NCI-H524 (cell line): ENCODE measurements at regions not wholly inside any gene's neighbourhood (a gene's known extent, or its start where the extent isn't known, plus 50 kb on each side); places are given as distances from the start of the nearest gene placed in this dataset.

Experiments used
- DNase-seq, 2 experiments: peaks; one replicate each; lab custom pipeline; 2025; lab: John Stamatoyannopoulos, UW

DNA sequence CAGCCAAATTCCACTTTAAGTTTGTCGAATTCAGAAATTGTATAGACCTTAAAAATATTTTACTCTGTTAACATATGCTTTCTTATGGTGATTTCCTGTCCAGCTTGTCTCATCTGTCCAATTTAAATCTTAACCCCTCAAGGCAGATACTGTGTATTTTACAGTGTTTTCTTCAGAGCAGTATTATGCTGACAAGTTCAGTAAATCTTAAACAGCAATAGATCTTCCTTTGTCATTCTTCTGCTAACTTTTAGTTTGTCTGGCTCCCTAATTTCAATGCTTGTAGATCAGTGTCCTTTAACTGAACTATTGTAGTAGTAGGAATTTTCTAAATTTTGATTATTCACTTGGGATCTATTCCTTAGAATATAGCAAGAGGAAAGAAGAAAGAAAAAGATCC lies 52.8 kb upstream of the MEIS1 start:
- no peak for DNase-seq

DNA sequence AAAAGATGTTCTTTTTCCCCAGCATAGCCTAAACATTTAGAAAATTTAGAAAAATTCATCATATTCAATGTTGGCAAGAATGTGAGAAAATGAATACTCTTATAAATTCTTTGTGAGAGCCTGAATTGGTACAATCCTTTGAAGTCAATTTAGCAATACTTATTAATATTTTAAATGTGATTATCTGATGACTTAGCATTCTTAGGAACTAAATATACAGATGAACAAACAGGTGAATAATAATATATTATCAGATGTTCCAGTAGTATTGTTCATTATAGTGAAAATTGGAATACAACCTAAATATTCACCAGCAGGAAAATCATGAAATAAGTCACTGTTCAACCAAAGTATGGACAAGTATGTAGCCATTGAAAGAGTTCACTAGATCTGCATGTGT lies 55.5 kb upstream of the MEIS1 start:
- no peak for DNase-seq

DNA sequence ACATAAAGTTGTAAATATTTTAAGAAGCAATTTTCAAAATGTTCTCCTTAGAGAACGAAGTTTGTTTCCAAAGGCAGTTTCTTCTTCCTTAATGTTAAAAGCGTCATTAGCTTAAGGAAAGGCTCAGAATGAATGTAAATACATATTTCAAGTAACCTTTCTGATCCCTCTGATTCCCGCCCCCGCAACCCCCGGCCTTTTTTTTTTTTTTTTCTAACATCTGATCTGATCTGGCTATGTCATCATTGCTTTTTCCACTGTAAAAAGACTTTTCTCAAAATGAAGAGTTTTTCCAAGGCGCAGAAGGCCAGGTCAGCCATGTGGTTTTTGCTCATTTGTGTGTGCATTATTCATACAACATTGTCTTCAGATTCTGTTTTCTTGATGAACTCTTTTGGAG lies 57.1 kb upstream of the MEIS1 start:
- no peak for DNase-seq

- no peak for DNase-seq
Observed at GRCh38 chr2:66370824-66371223, 64.1 kb upstream of the MEIS1 start.

GRCh38 chr2:66366619-66367018 lies 68.3 kb upstream of the MEIS1 start:
- DNase-seq: no peak

DNA sequence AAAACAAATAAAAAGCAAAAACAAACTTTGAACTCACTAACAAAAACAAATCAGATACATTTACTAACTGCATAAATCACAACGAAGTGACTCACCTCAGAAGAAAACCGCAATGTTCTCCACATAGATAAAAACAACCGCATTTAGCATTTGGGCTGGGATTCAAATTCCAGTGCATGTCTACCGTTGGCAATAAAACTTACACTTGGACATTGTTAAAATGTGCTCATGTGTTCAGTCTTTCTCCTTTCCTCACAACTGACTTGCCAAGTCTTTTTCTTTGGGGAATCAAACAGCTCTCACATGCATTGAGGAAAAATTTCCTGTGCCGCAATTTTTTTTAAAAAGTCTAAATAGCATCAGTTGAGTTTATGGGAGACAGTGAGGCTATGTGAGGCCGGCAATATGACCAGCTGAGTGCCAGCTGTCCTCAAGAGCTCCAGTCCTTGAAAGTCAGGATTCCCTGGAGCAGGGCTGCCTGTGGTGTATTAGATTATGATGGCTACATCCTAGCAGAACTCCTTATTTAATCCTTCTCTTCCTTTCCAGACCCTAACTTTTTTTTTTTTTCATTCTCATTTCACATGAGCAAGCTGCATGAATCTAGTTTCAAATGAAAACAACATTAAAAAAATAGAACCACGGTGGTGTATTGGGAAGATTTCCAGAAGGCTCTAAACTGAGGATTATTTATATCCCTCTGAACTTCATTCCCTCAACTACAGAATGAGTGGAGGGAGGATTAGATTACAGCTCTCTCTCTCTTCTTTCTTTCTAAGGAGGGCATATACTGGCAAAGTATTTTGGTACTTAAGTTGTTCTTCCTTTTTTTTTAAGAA lies 70.2 kb upstream of the MEIS1 start:
- peak in 1 of 2 experiments; percentile 22 for DNase-seq

DNA sequence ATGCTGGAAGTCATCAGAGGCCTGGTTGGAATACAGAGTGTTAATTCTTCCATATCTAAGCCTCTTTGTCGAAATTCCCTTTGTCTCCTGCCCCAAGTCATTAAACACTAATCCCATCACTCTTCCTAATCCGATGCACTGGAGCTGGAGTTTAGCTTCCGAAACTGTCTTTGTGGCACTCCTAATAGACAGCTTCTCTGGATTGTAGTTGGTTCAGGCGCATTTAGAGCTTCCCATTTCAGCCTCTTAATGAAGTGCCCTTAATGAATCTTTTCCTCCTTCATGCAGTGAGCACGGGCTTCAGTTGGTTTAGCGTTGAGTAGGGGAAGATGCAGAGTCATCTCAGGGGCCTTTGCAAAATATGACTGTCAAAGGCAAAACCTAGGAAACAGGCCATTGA lies 72.2 kb upstream of the MEIS1 start:
- peak; percentile 80 to 82 for DNase-seq

GRCh38 chr2:66346231-66346664 lies 88.7 kb upstream of the MEIS1 start:
- DNase-seq: peak; percentile 69 to 89

DNA sequence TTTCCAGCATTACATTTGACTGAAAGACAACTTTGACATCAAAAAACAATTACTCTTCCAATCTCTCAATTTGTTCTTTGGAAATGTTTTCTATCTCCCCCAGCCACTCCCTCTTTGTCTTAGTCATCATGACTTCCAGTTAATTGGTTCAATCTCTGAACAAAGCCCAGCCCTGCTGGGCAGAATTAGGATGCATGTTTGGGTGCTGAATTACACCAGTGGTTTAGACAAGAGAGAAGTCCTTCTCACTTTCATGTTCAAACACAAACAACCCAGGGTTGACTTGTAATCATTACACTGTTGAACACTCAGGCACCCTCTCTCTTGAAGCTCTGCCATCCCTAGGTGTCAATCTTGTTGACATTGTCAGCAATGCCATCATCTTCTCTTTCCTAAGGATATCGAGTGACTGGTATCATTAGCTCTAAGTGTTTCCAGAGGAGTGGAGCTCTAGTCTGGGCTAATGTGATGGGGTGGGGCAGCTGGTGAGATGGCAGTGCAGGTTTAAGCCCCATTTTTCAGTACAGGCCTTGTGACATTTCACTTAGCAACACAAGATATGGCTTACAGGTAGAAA lies 90.8 kb upstream of the MEIS1 start:
- DNase-seq: no peak

DNA sequence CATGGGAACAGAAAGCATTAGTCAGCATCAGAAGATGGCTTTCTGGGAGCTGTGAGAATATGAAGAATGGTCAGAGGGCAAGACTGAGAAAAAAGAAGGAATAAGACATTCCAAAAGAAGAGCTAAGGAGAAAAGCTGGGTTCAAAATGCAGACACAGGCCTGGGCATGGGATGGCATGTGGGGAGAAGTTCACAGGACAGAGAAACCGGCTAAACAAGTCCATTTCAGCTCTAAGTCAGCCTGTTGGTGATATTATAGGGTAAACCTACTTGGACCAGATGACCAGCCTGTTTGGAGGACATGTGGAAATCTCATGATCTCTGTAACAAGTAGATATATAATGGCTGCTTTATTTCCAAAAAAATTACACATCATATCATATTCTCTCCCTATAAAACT lies 91.7 kb upstream of the MEIS1 start:
- no peak for DNase-seq

DNA sequence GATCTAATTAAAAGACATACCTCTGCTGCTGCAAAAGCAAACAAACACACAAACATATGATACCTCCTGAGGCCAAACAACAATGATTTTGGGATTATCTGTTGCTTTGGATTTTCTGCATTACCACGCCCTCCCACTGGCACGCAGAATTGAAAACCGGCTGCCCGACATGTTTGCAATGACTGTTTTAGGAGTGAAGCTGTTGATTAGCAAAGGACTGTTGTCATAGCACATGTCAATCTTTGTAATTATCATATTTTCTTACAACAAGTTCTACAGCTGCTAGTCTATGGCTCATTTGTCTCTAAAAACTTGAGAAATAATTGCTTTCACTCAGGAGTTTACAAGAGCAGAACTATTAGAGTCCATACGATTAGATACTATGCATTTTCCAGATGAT lies 94.4 kb upstream of the MEIS1 start:
- DNase-seq: no peak

GRCh38 chr2:66334237-66335029 lies 100.5 kb upstream of the MEIS1 start:
- no peak for DNase-seq

- DNase-seq: no peak
Observed at GRCh38 chr2:66331176-66331575, 103.7 kb upstream of the MEIS1 start.

- DNase-seq: no peak
Observed at GRCh38 chr2:66329081-66329605, 105.8 kb upstream of the MEIS1 start.

GRCh38 chr2:66327066-66327740 lies 107.7 kb upstream of the MEIS1 start:
- DNase-seq: no peak

DNA sequence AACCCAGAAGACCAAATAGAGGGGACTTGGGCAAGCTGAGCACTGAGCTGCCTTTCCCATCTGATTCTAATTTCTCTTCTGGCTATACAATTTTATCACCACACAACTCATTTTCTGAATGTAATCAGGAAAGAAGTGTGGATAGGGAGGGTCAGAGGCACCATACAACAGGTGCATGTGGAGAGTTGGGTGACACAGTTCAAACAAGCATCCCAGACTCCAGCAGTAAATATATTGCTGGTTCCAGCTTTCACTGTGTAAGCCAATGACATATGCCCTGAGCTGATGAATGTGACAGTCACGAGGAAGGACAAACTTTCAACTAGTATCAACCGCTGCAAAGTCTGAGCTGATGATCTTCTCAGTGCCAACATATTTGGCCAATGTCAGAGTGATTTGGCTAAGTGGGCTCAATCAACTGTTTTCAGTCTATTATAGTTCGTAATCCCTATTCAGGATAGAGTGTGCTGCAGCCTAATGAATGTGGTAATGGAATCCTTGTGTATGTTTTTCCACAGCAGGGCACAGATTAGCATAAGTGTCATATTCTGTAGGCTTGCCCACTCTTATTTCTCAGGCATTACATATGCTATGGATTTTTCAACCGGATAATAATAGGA lies 109.9 kb upstream of the MEIS1 start:
- DNase-seq: peak; percentile 51 to 77

DNA sequence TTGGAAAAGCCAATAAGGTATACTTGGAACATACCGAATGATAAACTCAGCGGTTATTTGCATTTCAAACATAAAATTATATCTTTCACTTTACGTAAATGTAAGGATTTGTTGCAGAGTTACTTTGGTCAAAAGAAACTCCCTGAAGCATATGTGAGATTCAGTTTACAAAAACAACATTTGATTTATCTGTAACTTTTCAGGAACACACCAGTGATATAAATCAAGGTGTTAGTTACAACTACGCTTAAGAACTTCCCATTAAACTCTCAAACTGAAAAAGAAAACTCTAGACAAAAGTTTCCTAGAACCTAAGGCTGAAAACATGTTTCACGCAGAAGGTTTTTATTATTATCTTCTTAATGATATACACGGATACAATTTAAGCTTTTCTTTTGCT lies 110.6 kb upstream of the MEIS1 start:
- DNase-seq: no peak

GRCh38 chr2:66323406-66323805 lies 111.5 kb upstream of the MEIS1 start:
- DNase-seq: no peak

- DNase-seq: no peak
Observed at GRCh38 chr2:66322506-66323260, 112.2 kb upstream of the MEIS1 start.

GRCh38 chr2:66318009-66318561 lies 116.8 kb upstream of the MEIS1 start:
- no peak for DNase-seq
